ENCODE measurements at regions not wholly inside any gene's neighbourhood (a gene's known extent, or its start where the extent isn't known, plus 50 kb on each side); places are given as distances from the start of the nearest gene placed in this dataset.

DNA sequence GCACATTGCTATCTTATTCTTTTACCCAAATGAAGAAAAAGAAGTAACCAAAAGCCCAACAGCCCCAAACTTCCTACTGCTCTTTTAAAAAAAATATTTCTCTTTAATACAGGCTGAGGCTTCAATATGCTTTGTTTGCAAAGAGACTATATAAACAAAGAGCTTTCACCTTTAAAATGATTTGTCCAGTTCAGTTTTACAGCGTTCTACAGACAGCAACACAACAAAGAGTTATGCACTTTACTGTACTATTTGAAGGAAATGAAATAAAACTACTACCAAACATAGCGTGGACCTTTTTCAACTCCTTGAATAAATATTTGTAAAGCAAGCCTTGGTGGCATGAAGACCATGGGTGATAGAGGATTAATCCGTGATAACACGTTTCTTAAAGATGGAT is 151.2 kb downstream of the FGF9 start:
- no peak overlapping the region for H4K5ac ChIP-seq (ENCODE audit: insufficient read length, low read depth, low read length)
- H3K27ac ChIP-seq (ENCODE audit: insufficient read length, low read depth, low read length), result no peak overlapping the region
- no peak overlapping the region for H3K4ac ChIP-seq (ENCODE audit: low read depth, low read length)
- no peak overlapping the region for H3K18ac ChIP-seq (ENCODE audit: insufficient read length, low read depth, low read length)
- TF ChIP-seq, protein P1, sequence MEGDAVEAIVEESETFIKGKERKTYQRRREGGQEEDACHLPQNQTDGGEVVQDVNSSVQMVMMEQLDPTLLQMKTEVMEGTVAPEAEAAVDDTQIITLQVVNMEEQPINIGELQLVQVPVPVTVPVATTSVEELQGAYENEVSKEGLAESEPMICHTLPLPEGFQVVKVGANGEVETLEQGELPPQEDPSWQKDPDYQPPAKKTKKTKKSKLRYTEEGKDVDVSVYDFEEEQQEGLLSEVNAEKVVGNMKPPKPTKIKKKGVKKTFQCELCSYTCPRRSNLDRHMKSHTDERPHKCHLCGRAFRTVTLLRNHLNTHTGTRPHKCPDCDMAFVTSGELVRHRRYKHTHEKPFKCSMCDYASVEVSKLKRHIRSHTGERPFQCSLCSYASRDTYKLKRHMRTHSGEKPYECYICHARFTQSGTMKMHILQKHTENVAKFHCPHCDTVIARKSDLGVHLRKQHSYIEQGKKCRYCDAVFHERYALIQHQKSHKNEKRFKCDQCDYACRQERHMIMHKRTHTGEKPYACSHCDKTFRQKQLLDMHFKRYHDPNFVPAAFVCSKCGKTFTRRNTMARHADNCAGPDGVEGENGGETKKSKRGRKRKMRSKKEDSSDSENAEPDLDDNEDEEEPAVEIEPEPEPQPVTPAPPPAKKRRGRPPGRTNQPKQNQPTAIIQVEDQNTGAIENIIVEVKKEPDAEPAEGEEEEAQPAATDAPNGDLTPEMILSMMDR (conservative IDR thresholded peaks at IDR 0.05), result no peak
- H2BK20ac ChIP-seq (ENCODE audit: low read depth, low read length, poor library complexity, severe bottlenecking), result no peak overlapping the region
- no peak for DNase-seq
- H2AK5ac ChIP-seq (ENCODE audit: insufficient read length, low read length), result no peak overlapping the region
- no peaks in the 10 kb centered on the region for H3K9me3 ChIP-seq (ENCODE audit: control insufficient read depth, low read depth, low read length)
- no peak overlapping the region for H4K8ac ChIP-seq (replicated peaks; ENCODE audit: insufficient read length, low read depth, low read length)
- no peak overlapping the region for H2AFZ ChIP-seq (ENCODE audit: low read length)
- no peak overlapping the region for H2BK5ac ChIP-seq (ENCODE audit: insufficient read length, low read length)
- H3K79me2 ChIP-seq (ENCODE audit: insufficient read depth, low read length), result no peaks in the 10 kb centered on the region
- H2BK120ac ChIP-seq (ENCODE audit: low read depth, low read length, poor library complexity, severe bottlenecking), result no peak overlapping the region
- no peaks in the 10 kb centered on the region for H3K27me3 ChIP-seq (ENCODE audit: insufficient read depth, low read length)
- WGBS (ENCODE audit: extremely low coverage, insufficient read length, low lambda C conversion rate), result no CpG with 5 or more reads among the region's 4 CpGs
- no peak overlapping the region for H4K91ac ChIP-seq (ENCODE audit: insufficient read length, low read depth, low read length)
- H3K36me3 Mint-ChIP-seq (ENCODE audit: insufficient read depth in 1 of 3, low read depth in 3 of 3), result peaks cover 0 to 5% (median 2%) of the 10 kb centered on the region in 3 experiments; a peak in 2 of 7 replicates
- H2BK15ac ChIP-seq (ENCODE audit: low read depth, low read length), result no peak overlapping the region
- peaks cover 3% of the 10 kb centered on the region for H3K27me3 Mint-ChIP-seq (ENCODE audit: low read depth)
- H3K9me3 Mint-ChIP-seq, result peaks cover 10 to 12% of the 10 kb centered on the region in 2 experiments; a peak in 4 of 5 replicates
- H3K9ac ChIP-seq (ENCODE audit: extremely low read depth, insufficient read length, low read length), result no peak overlapping the region
- no peaks in the 10 kb centered on the region for H4K20me1 ChIP-seq (ENCODE audit: control insufficient read depth, insufficient read depth, insufficient read length)
- H2BK12ac ChIP-seq (ENCODE audit: insufficient read length, low read depth, low read length), result no peak overlapping the region
- H3K4me1 ChIP-seq (ENCODE audit: insufficient read depth, low read length), result peaks cover 2% of the 10 kb centered on the region; the same call in 1 of the 2 replicates
- H3K4me2 ChIP-seq (ENCODE audit: insufficient read depth, insufficient read length, low read length), result no peak overlapping the region
- no peak overlapping the region for H3K14ac ChIP-seq (ENCODE audit: insufficient read depth, low read length)
- peaks cover 7 to 8% of the 10 kb centered on the region in 2 experiments for H3K4me1 Mint-ChIP-seq
- no peak overlapping the region for H3K27ac Mint-ChIP-seq
- H3T11ph ChIP-seq (ENCODE audit: low read length), result no peak overlapping the region
- H3K56ac ChIP-seq (ENCODE audit: insufficient read length, low read depth, low read length), result no peak overlapping the region
- H3K23ac ChIP-seq (ENCODE audit: insufficient read length, low read depth, low read length), result no peak overlapping the region
- H3K23me2 ChIP-seq (ENCODE audit: insufficient read length, low read depth, low read length, poor library complexity, severe bottlenecking), result no peaks in the 10 kb centered on the region
- H3K79me1 ChIP-seq (ENCODE audit: insufficient read depth, low read depth, low read length, poor library complexity, severe bottlenecking), result no peaks in the 10 kb centered on the region
- no peak overlapping the region for H3K4me3 Mint-ChIP-seq
